IMR-90 (cell line): ENCODE measurements at regions not wholly inside any gene's neighbourhood (a gene's known extent, or its start where the extent isn't known, plus 50 kb on each side); places are given as distances from the start of the nearest gene placed in this dataset.

Source experiments
- ATAC-seq: fragments of 200-7000 bp; cut with Tn5 transposase; 2 replicates; pipeline ENCODE4 v1.9.1; 2020; ENCODE audit warnings: low read depth, mild to moderate bottlenecking, moderate library complexity
- BruUV-seq: library from RNA; stranded (reverse); fragments of 400-500 nt; replicated peaks from 2 replicates; lab custom pipeline; 2021; lab: Mats Ljungman, UMichigan
- CTCF ChIA-PET: fragments of 300-600 bp; formaldehyde crosslinking; extraction: SDS; loops from one replicate; lab custom pipeline; 2021; ENCODE audit warnings: antibody characterized with exemption; lab: Yijun Ruan, JAX
- POLR2A ChIA-PET: fragments of 300-600 bp; sonication (Branson Sonifier 250); formaldehyde crosslinking; loops from one replicate; lab custom pipeline; 2022; ENCODE audit warnings: antibody characterized with exemption; ENCODE audit not compliant: unreplicated experiment; lab: Charles Lee
- DNase-seq: peaks from one replicate; pipeline ENCODE4 v3.0.0; 2013
- H2AFZ ChIP-seq: replicated peaks from 2 replicates; pipeline ENCODE3; 2013; ENCODE audit warnings: low read length, mild to moderate bottlenecking; ENCODE audit not compliant: poor library complexity
- H2AK5ac ChIP-seq: 2 replicates; pipeline ENCODE4 v1.6.1; 2013; ENCODE audit warnings: low read depth, low read length, inconsistent platforms
- H2AK9ac ChIP-seq: replicated peaks from 2 replicates; pipeline ENCODE3; 2013; ENCODE audit warnings: mild to moderate bottlenecking, low read depth, low read length, moderate library complexity; ENCODE audit not compliant: poor library complexity
- H2BK120ac ChIP-seq: 2 replicates; pipeline ENCODE4 v1.6.1; 2013; ENCODE audit warnings: low read depth, low read length, inconsistent platforms
- H2BK15ac ChIP-seq: 3 replicates; pipeline ENCODE4 v1.6.1; 2013; ENCODE audit warnings: low read depth, low read length, inconsistent platforms
- H2BK20ac ChIP-seq: 2 replicates; pipeline ENCODE4 v1.6.1; 2013; ENCODE audit warnings: low read depth, mild to moderate bottlenecking, inconsistent platforms, low read length, moderate library complexity
- H2BK5ac ChIP-seq: 2 replicates; pipeline ENCODE4 v1.6.1; 2013; ENCODE audit warnings: mild to moderate bottlenecking, low read depth, low read length, inconsistent platforms; ENCODE audit not compliant: poor library complexity, severe bottlenecking
- H3K14ac ChIP-seq: replicated peaks from 2 replicates; pipeline ENCODE4 v1.6.1; 2013; ENCODE audit warnings: low read depth, low read length, inconsistent platforms
- H3K18ac ChIP-seq: 2 replicates; pipeline ENCODE4 v1.6.1; 2013; ENCODE audit warnings: low read depth, low read length, control low read depth
- H3K23ac ChIP-seq: 2 replicates; pipeline ENCODE4 v1.6.1; 2013; ENCODE audit warnings: low read depth, low read length, inconsistent platforms
- H3K27ac ChIP-seq: 2 replicates; pipeline ENCODE4 v1.5.1; 2013; ENCODE audit warnings: mild to moderate bottlenecking, control low read depth, low read length; ENCODE audit not compliant: insufficient read depth
- H3K27me3 ChIP-seq: 2 replicates; pipeline ENCODE4 v1.6.1; 2013; ENCODE audit warnings: low read length; ENCODE audit not compliant: control insufficient read depth, insufficient read depth
- H3K36me3 ChIP-seq: 2 replicates; pipeline ENCODE4 v1.6.1; 2013; ENCODE audit warnings: low read length, mixed read lengths; ENCODE audit not compliant: control insufficient read depth, insufficient read depth
- H3K4ac ChIP-seq: 2 replicates; pipeline ENCODE4 v1.6.1; 2013; ENCODE audit warnings: low read depth, low read length, inconsistent platforms
- H3K4me1 ChIP-seq: 2 replicates; pipeline ENCODE4 v1.6.1; 2013; ENCODE audit warnings: low read length, mixed read lengths; ENCODE audit not compliant: control insufficient read depth, insufficient read depth
- H3K4me2 ChIP-seq: 2 replicates; pipeline ENCODE4 v1.6.1; 2013; ENCODE audit warnings: low read depth, mild to moderate bottlenecking, control low read depth, low read length, moderate library complexity
- H3K4me3 ChIP-seq: 2 replicates; pipeline ENCODE4 v1.5.1; 2013; ENCODE audit warnings: low read depth, mild to moderate bottlenecking, control low read depth, low read length, moderate library complexity; ENCODE audit not compliant: insufficient read depth
- H3K56ac ChIP-seq: 2 replicates; pipeline ENCODE4 v1.6.1; 2013; ENCODE audit warnings: low read length, inconsistent platforms; ENCODE audit not compliant: insufficient read depth; ENCODE audit errors: extremely low read depth
- H3K79me1 ChIP-seq, 2 experiments: 2 replicates each; pipeline ENCODE4 v1.6.1; 2013; ENCODE audit warnings: low read length in 2 of 2, inconsistent platforms in 1 of 2, low read depth in 1 of 2
- H3K9ac ChIP-seq: 2 replicates; pipeline ENCODE4 v1.6.1; 2013; ENCODE audit warnings: low read depth, low read length, control low read depth
- H3K9me1 ChIP-seq: 2 replicates; pipeline ENCODE4 v1.6.1; 2013; ENCODE audit warnings: low read length, inconsistent platforms; ENCODE audit not compliant: insufficient read depth
- H3K9me3 ChIP-seq: 2 replicates; pipeline ENCODE4 v1.6.1; 2013; ENCODE audit warnings: low read length; ENCODE audit not compliant: control insufficient read depth, insufficient read depth
- H4K20me1 ChIP-seq: 2 replicates; pipeline ENCODE4 v1.6.1; 2013; ENCODE audit warnings: low read length, inconsistent platforms; ENCODE audit not compliant: insufficient read depth
- H4K5ac ChIP-seq: 2 replicates; pipeline ENCODE4 v1.6.1; 2013; ENCODE audit warnings: mild to moderate bottlenecking, low read depth, low read length, control low read depth
- H4K8ac ChIP-seq, 2 experiments: 2 replicates each; pipeline ENCODE4 v1.6.1; 2013; ENCODE audit warnings: low read depth in 2 of 2, low read length in 2 of 2, control low read depth in 1 of 2, inconsistent platforms in 1 of 2
- H4K91ac ChIP-seq: 2 replicates; pipeline ENCODE4 v1.6.1; 2013; ENCODE audit warnings: low read depth, low read length, inconsistent platforms; ENCODE audit not compliant: insufficient read depth
- BHLHE40 ChIP-seq: fragments of 150-350 bp; IDR thresholded peaks from 2 replicates; pipeline ENCODE4 v1.6.1; 2016; ENCODE audit warnings: mild to moderate bottlenecking, low read depth, low read length
- CTCF ChIP-seq: conservative IDR thresholded peaks from 2 replicates; pipeline ENCODE4 v1.5.1; 2012; ENCODE audit warnings: mild to moderate bottlenecking, low read depth, low read length, improper control_type of control experiment
- ELK1 ChIP-seq: fragments of 150-350 bp; IDR thresholded peaks from 2 replicates; pipeline ENCODE4 v1.6.1; 2016; ENCODE audit warnings: low read depth, mild to moderate bottlenecking, low read length, moderate library complexity, borderline replicate concordance
- MAFK ChIP-seq: IDR thresholded peaks from 2 replicates; pipeline ENCODE4 v1.6.1; 2012; ENCODE audit warnings: low read depth, low read length, improper control_type of control experiment
- MAZ ChIP-seq: IDR thresholded peaks from 2 replicates; pipeline ENCODE4 v1.6.1; 2012; ENCODE audit warnings: low read depth, mild to moderate bottlenecking, low read length, improper control_type of control experiment, moderate library complexity, borderline replicate concordance
- NFE2L2 ChIP-seq: fragments of 150-350 bp; IDR thresholded peaks from 2 replicates; pipeline ENCODE4 v1.6.1; 2016; ENCODE audit warnings: low read depth, mild to moderate bottlenecking, low read length
- RAD21 ChIP-seq: IDR thresholded peaks from 2 replicates; pipeline ENCODE4 v1.6.1; 2012; ENCODE audit warnings: low read length, improper control_type of control experiment
- RCOR1 ChIP-seq: IDR thresholded peaks from 2 replicates; pipeline ENCODE4 v1.6.1; 2012; ENCODE audit warnings: mild to moderate bottlenecking, low read length, improper control_type of control experiment; ENCODE audit not compliant: insufficient replicate concordance
- RFX5 ChIP-seq: IDR thresholded peaks from 2 replicates; pipeline ENCODE4 v1.8.0; 2012; ENCODE audit warnings: low read depth, mild to moderate bottlenecking, low read length, moderate library complexity
- USF2 ChIP-seq: fragments of 150-350 bp; IDR thresholded peaks from 2 replicates; pipeline ENCODE4 v1.6.1; 2017; ENCODE audit warnings: mild to moderate bottlenecking, antibody characterized with exemption, low read length, low read depth
- WGBS, 2 experiments: methylation state at CpG; one replicate each; pipeline versions ENCODE4 v1.1.5 to v1.1.7; 2013; ENCODE audit warnings: missing lambda C conversion rate in 2 of 2; ENCODE audit not compliant: insufficient read length in 1 of 2; ENCODE audit errors: extremely low coverage in 2 of 2; 5-methylcytosine and 5-hydroxymethylcytosine counted together
- dilution Hi-C: fragments of 300-500 bp; cut with HindIII; formaldehyde crosslinking; loops from one replicate; pipeline ENCODE4 v1.14.3; 2018; ENCODE audit warnings: low sequenced_read_pairs; ENCODE audit not compliant: unreplicated experiment
- in situ Hi-C: fragments of 300-500 bp; cut with MboI; formaldehyde crosslinking; loops from 3 replicates; pipeline ENCODE4 v1.14.3; 2019; ENCODE audit warnings: low sequenced_read_pairs, inconsistent platforms, mixed read lengths
- intact Hi-C: fragments of 100-400 bp; cut with micrococcal nuclease; formaldehyde crosslinking; loops from 2 replicates; pipeline ENCODE4 v1.10.0; 2022

GRCh38 chr10:43845121-43845520, 196.4 kb upstream of the ZNF32 start:
- no TSS peak for BruUV-seq
- Histone ChIP-seq H3K4ac (peak overlapping the region; percentile 30), H2BK120ac (peak overlapping the region; percentile 62), H3K23ac (no peak overlapping the region; the same call in 1 of the 2 replicates), H3K36me3 (no peaks in the 10 kb centered on the region), H2BK20ac (peak overlapping the region; percentile 13; the same call in 1 of the 2 replicates), H3K27ac (no peak overlapping the region), H3K27me3 (no peaks in the 10 kb centered on the region), H3K4me1 (peaks cover 25% of the 10 kb centered on the region), H3K4me2 (no peak overlapping the region), H3K9me1 (peaks cover 13% of the 10 kb centered on the region), H2BK5ac (peak overlapping the region; percentile 46), H4K8ac (peak overlapping the region in 1 of 2 experiments; percentile 34; a peak in 3 of 4 replicates), H3K14ac (no peak overlapping the region), H3K79me1 (no peaks in the 10 kb centered on the region), H3K56ac (no peak overlapping the region), H4K91ac (peak overlapping the region; percentile 38; the same call in 1 of the 2 replicates), H2AFZ (peak overlapping the region; percentile 19), H2AK5ac (peak overlapping the region; percentile 86), H4K5ac (no peak overlapping the region), H2BK15ac (peak overlapping the region; percentile 84), H4K20me1 (no peaks in the 10 kb centered on the region), H2AK9ac (no peak overlapping the region), H3K18ac (peak overlapping the region; percentile 37; the same call in 1 of the 2 replicates), H3K9ac (no peak overlapping the region), H3K9me3 (no peaks in the 10 kb centered on the region), H3K4me3 (no peak overlapping the region)
- WGBS, 2 experiments = 80% methylated on average over 1 of the region's 5 CpGs; no CpG with 5 or more reads in 1 of the 2 experiments
- TF ChIP-seq RFX5 (no peak), NFE2L2 (no peak), CTCF (no peak), MAFK (no peak), MAZ (no peak), RCOR1 (no peak), USF2 (no peak), ELK1 (no peak), BHLHE40 (no peak), RAD21 (no peak)
- CTCF ChIA-PET = no interaction called here
- intact Hi-C loops (no loop called here), dilution Hi-C loops (no loop called here), in situ Hi-C loops (no loop called here)
- DNase-seq (no peak), ATAC-seq (no peak)
- POLR2A ChIA-PET = no interaction called here
